IMR-90 (cell line): ENCODE measurements at regions not wholly inside any gene's neighbourhood (a gene's known extent, or its start where the extent isn't known, plus 50 kb on each side); places are given as distances from the start of the nearest gene placed in this dataset.

Source experiments
- ATAC-seq: fragments of 200-7000 bp; cut with Tn5 transposase; 2 replicates; pipeline ENCODE4 v1.9.1; 2020; ENCODE audit warnings: low read depth, mild to moderate bottlenecking, moderate library complexity
- BruUV-seq: library from RNA; stranded (reverse); fragments of 400-500 nt; replicated peaks from 2 replicates; lab custom pipeline; 2021; lab: Mats Ljungman, UMichigan
- CTCF ChIA-PET: fragments of 300-600 bp; formaldehyde crosslinking; extraction: SDS; loops from one replicate; lab custom pipeline; 2021; ENCODE audit warnings: antibody characterized with exemption; lab: Yijun Ruan, JAX
- POLR2A ChIA-PET: fragments of 300-600 bp; sonication (Branson Sonifier 250); formaldehyde crosslinking; loops from one replicate; lab custom pipeline; 2022; ENCODE audit warnings: antibody characterized with exemption; ENCODE audit not compliant: unreplicated experiment; lab: Charles Lee
- DNase-seq: peaks from one replicate; pipeline ENCODE4 v3.0.0; 2013
- H2AFZ ChIP-seq: replicated peaks from 2 replicates; pipeline ENCODE3; 2013; ENCODE audit warnings: low read length, mild to moderate bottlenecking; ENCODE audit not compliant: poor library complexity
- H2AK5ac ChIP-seq: 2 replicates; pipeline ENCODE4 v1.6.1; 2013; ENCODE audit warnings: low read depth, low read length, inconsistent platforms
- H2AK9ac ChIP-seq: replicated peaks from 2 replicates; pipeline ENCODE3; 2013; ENCODE audit warnings: mild to moderate bottlenecking, low read depth, low read length, moderate library complexity; ENCODE audit not compliant: poor library complexity
- H2BK120ac ChIP-seq: 2 replicates; pipeline ENCODE4 v1.6.1; 2013; ENCODE audit warnings: low read depth, low read length, inconsistent platforms
- H2BK15ac ChIP-seq: 3 replicates; pipeline ENCODE4 v1.6.1; 2013; ENCODE audit warnings: low read depth, low read length, inconsistent platforms
- H2BK20ac ChIP-seq: 2 replicates; pipeline ENCODE4 v1.6.1; 2013; ENCODE audit warnings: low read depth, mild to moderate bottlenecking, inconsistent platforms, low read length, moderate library complexity
- H2BK5ac ChIP-seq: 2 replicates; pipeline ENCODE4 v1.6.1; 2013; ENCODE audit warnings: mild to moderate bottlenecking, low read depth, low read length, inconsistent platforms; ENCODE audit not compliant: poor library complexity, severe bottlenecking
- H3K14ac ChIP-seq: replicated peaks from 2 replicates; pipeline ENCODE4 v1.6.1; 2013; ENCODE audit warnings: low read depth, low read length, inconsistent platforms
- H3K18ac ChIP-seq: 2 replicates; pipeline ENCODE4 v1.6.1; 2013; ENCODE audit warnings: low read depth, low read length, control low read depth
- H3K23ac ChIP-seq: 2 replicates; pipeline ENCODE4 v1.6.1; 2013; ENCODE audit warnings: low read depth, low read length, inconsistent platforms
- H3K27ac ChIP-seq: 2 replicates; pipeline ENCODE4 v1.5.1; 2013; ENCODE audit warnings: mild to moderate bottlenecking, control low read depth, low read length; ENCODE audit not compliant: insufficient read depth
- H3K27me3 ChIP-seq: 2 replicates; pipeline ENCODE4 v1.6.1; 2013; ENCODE audit warnings: low read length; ENCODE audit not compliant: control insufficient read depth, insufficient read depth
- H3K36me3 ChIP-seq: 2 replicates; pipeline ENCODE4 v1.6.1; 2013; ENCODE audit warnings: low read length, mixed read lengths; ENCODE audit not compliant: control insufficient read depth, insufficient read depth
- H3K4ac ChIP-seq: 2 replicates; pipeline ENCODE4 v1.6.1; 2013; ENCODE audit warnings: low read depth, low read length, inconsistent platforms
- H3K4me1 ChIP-seq: 2 replicates; pipeline ENCODE4 v1.6.1; 2013; ENCODE audit warnings: low read length, mixed read lengths; ENCODE audit not compliant: control insufficient read depth, insufficient read depth
- H3K4me2 ChIP-seq: 2 replicates; pipeline ENCODE4 v1.6.1; 2013; ENCODE audit warnings: low read depth, mild to moderate bottlenecking, control low read depth, low read length, moderate library complexity
- H3K4me3 ChIP-seq: 2 replicates; pipeline ENCODE4 v1.5.1; 2013; ENCODE audit warnings: low read depth, mild to moderate bottlenecking, control low read depth, low read length, moderate library complexity; ENCODE audit not compliant: insufficient read depth
- H3K56ac ChIP-seq: 2 replicates; pipeline ENCODE4 v1.6.1; 2013; ENCODE audit warnings: low read length, inconsistent platforms; ENCODE audit not compliant: insufficient read depth; ENCODE audit errors: extremely low read depth
- H3K79me1 ChIP-seq, 2 experiments: 2 replicates each; pipeline ENCODE4 v1.6.1; 2013; ENCODE audit warnings: low read length in 2 of 2, inconsistent platforms in 1 of 2, low read depth in 1 of 2
- H3K9ac ChIP-seq: 2 replicates; pipeline ENCODE4 v1.6.1; 2013; ENCODE audit warnings: low read depth, low read length, control low read depth
- H3K9me1 ChIP-seq: 2 replicates; pipeline ENCODE4 v1.6.1; 2013; ENCODE audit warnings: low read length, inconsistent platforms; ENCODE audit not compliant: insufficient read depth
- H3K9me3 ChIP-seq: 2 replicates; pipeline ENCODE4 v1.6.1; 2013; ENCODE audit warnings: low read length; ENCODE audit not compliant: control insufficient read depth, insufficient read depth
- H4K20me1 ChIP-seq: 2 replicates; pipeline ENCODE4 v1.6.1; 2013; ENCODE audit warnings: low read length, inconsistent platforms; ENCODE audit not compliant: insufficient read depth
- H4K5ac ChIP-seq: 2 replicates; pipeline ENCODE4 v1.6.1; 2013; ENCODE audit warnings: mild to moderate bottlenecking, low read depth, low read length, control low read depth
- H4K8ac ChIP-seq, 2 experiments: 2 replicates each; pipeline ENCODE4 v1.6.1; 2013; ENCODE audit warnings: low read depth in 2 of 2, low read length in 2 of 2, control low read depth in 1 of 2, inconsistent platforms in 1 of 2
- H4K91ac ChIP-seq: 2 replicates; pipeline ENCODE4 v1.6.1; 2013; ENCODE audit warnings: low read depth, low read length, inconsistent platforms; ENCODE audit not compliant: insufficient read depth
- CHD1 ChIP-seq: IDR thresholded peaks from 2 replicates; pipeline ENCODE4 v1.6.1; 2012; ENCODE audit warnings: low read depth, low read length, improper control_type of control experiment
- CTCF ChIP-seq: conservative IDR thresholded peaks from 2 replicates; pipeline ENCODE4 v1.5.1; 2012; ENCODE audit warnings: mild to moderate bottlenecking, low read depth, low read length, improper control_type of control experiment
- WGBS, 2 experiments: methylation state at CpG; one replicate each; pipeline versions ENCODE4 v1.1.5 to v1.1.7; 2013; ENCODE audit warnings: missing lambda C conversion rate in 2 of 2; ENCODE audit not compliant: insufficient read length in 1 of 2; ENCODE audit errors: extremely low coverage in 2 of 2; 5-methylcytosine and 5-hydroxymethylcytosine counted together
- dilution Hi-C: fragments of 300-500 bp; cut with HindIII; formaldehyde crosslinking; loops from one replicate; pipeline ENCODE4 v1.14.3; 2018; ENCODE audit warnings: low sequenced_read_pairs; ENCODE audit not compliant: unreplicated experiment
- in situ Hi-C: fragments of 300-500 bp; cut with MboI; formaldehyde crosslinking; loops from 3 replicates; pipeline ENCODE4 v1.14.3; 2019; ENCODE audit warnings: low sequenced_read_pairs, inconsistent platforms, mixed read lengths
- intact Hi-C: fragments of 100-400 bp; cut with micrococcal nuclease; formaldehyde crosslinking; loops from 2 replicates; pipeline ENCODE4 v1.10.0; 2022

- no peak overlapping the region for H2BK5ac ChIP-seq
- no peaks in the 10 kb centered on the region for H4K20me1 ChIP-seq
- no peak overlapping the region for H4K5ac ChIP-seq
- POLR2A ChIA-PET, result no interaction called here
- H3K4me1 ChIP-seq, result no peaks in the 10 kb centered on the region
- H3K4me3 ChIP-seq, result no peak overlapping the region
- no peaks in the 10 kb centered on the region for H3K27me3 ChIP-seq
- BruUV-seq, result no TSS peak
- H3K4me2 ChIP-seq, result no peak overlapping the region
- H3K9me3 ChIP-seq, result peaks cover 52% of the 10 kb centered on the region
- no peak overlapping the region for H2AFZ ChIP-seq
- no peak overlapping the region for H4K91ac ChIP-seq
- H2AK9ac ChIP-seq, result no peak overlapping the region
- dilution Hi-C loops (no loop called here), in situ Hi-C loops (no loop called here), intact Hi-C loops (no loop called here)
- H2BK15ac ChIP-seq, result no peak overlapping the region
- no peak overlapping the region for H3K27ac ChIP-seq
- no peaks in the 10 kb centered on the region for H3K9me1 ChIP-seq
- CTCF ChIA-PET, result no interaction called here
- H3K14ac ChIP-seq, result no peak overlapping the region
- no peak overlapping the region for H2BK120ac ChIP-seq
- H4K8ac ChIP-seq, result no peak overlapping the region
- ATAC-seq (no peak), DNase-seq (no peak)
- no peak overlapping the region for H3K18ac ChIP-seq
- H3K56ac ChIP-seq, result no peak overlapping the region
- H3K36me3 ChIP-seq, result no peaks in the 10 kb centered on the region
- H2BK20ac ChIP-seq, result no peak overlapping the region
- WGBS, 2 experiments, result 14% methylated on average over 11 of the region's 31 CpGs; no CpG with 5 or more reads in 1 of the 2 experiments
- H3K23ac ChIP-seq, result no peak overlapping the region
- TF ChIP-seq CTCF (0 out of 2 replicates have a peak, but pooled peaks have one; percentile 12), CHD1 (no peak)
- no peak overlapping the region for H2AK5ac ChIP-seq
- H3K9ac ChIP-seq, result no peak overlapping the region
- H3K79me1 ChIP-seq, result no peaks in the 10 kb centered on the region
- no peak overlapping the region for H3K4ac ChIP-seq
Observed at GRCh38 chr20:21808863-21809664, 103.6 kb downstream of the PAX1 start.
